Osteoblast (primary cell): ENCODE measurements at regions not wholly inside any gene's neighbourhood (a gene's known extent, or its start where the extent isn't known, plus 50 kb on each side); places are given as distances from the start of the nearest gene placed in this dataset.

ENCODE experiments used
- DNase-seq: peaks from one replicate; pipeline ENCODE4 v3.0.0; 2011; ENCODE audit warnings: low spot score, mixed read lengths; ENCODE audit not compliant: insufficient read length; ENCODE audit errors: missing footprints
- H2AFZ ChIP-seq: 2 replicates; pipeline ENCODE4 v1.6.0; 2011; ENCODE audit warnings: mild to moderate bottlenecking, low read length
- H3K27ac ChIP-seq: 2 replicates; pipeline ENCODE4 v1.5.1; 2011; ENCODE audit warnings: mild to moderate bottlenecking, low read depth, low read length, moderate library complexity
- H3K27me3 ChIP-seq: 2 replicates; pipeline ENCODE4 v1.6.0; 2012; ENCODE audit warnings: mild to moderate bottlenecking, control low read depth, inconsistent platforms, low read length, moderate library complexity; ENCODE audit not compliant: insufficient read depth
- H3K36me3 ChIP-seq: 2 replicates; pipeline ENCODE4 v1.5.1; 2011; ENCODE audit warnings: mild to moderate bottlenecking, low read length, control low read depth, moderate library complexity; ENCODE audit not compliant: insufficient read depth
- H3K4me1 ChIP-seq: 2 replicates; pipeline ENCODE4 v1.5.1; 2011; ENCODE audit warnings: mild to moderate bottlenecking, low read length, control low read depth, moderate library complexity; ENCODE audit not compliant: insufficient read depth
- H3K4me2 ChIP-seq: 2 replicates; pipeline ENCODE4 v1.6.0; 2011; ENCODE audit warnings: mild to moderate bottlenecking, low read length; ENCODE audit not compliant: insufficient read depth
- H3K4me3 ChIP-seq: fragments of 200-600 bp; sonication (generic); 3 replicates; pipeline ENCODE4 v1.5.1; 2012; ENCODE audit warnings: mild to moderate bottlenecking, low read length, inconsistent platforms; ENCODE audit not compliant: insufficient read depth
- H3K79me2 ChIP-seq: 2 replicates; pipeline ENCODE4 v1.6.0; 2012; ENCODE audit warnings: mild to moderate bottlenecking, low read length, control low read depth, inconsistent platforms; ENCODE audit not compliant: insufficient read depth
- H3K9me3 ChIP-seq: 2 replicates; pipeline ENCODE4 v1.5.1; 2011; ENCODE audit warnings: low read depth, low read length, control low read depth
- H4K20me1 ChIP-seq: 2 replicates; pipeline ENCODE4 v1.6.0; 2012; ENCODE audit warnings: mild to moderate bottlenecking, low read length, control low read depth; ENCODE audit not compliant: insufficient read depth
- CTCF ChIP-seq: IDR thresholded peaks from 2 replicates; pipeline ENCODE4 v1.5.1; 2011; ENCODE audit warnings: mild to moderate bottlenecking, low read depth, low read length, moderate library complexity; ENCODE audit errors: extremely low read depth

DNA sequence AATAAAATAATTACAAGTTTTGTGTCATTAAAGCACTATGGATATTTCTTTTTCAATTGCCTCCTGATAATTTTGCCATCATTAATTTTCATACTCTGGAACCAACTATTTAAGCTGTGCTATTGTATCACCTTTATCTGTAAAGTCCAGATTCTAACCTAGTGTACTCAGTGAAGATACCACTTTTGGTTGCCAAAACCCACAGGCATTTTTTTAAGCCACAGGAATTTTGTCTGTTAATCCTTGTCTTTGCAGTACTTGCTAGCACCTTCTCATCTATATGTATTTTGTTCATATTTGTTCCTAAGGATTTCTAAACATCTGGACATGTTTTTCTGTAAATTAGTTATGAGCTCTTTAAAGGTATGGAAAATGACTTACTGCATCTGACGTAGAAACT, 481.4 kb upstream of the DAB2 start:
- H3K4me2 ChIP-seq, result no peak overlapping the region
- no peak overlapping the region for H2AFZ ChIP-seq
- H3K36me3 ChIP-seq, result no peaks in the 10 kb centered on the region
- no peaks in the 10 kb centered on the region for H3K4me1 ChIP-seq
- TF ChIP-seq CTCF, result no peak
- no peaks in the 10 kb centered on the region for H3K27me3 ChIP-seq
- no peaks in the 10 kb centered on the region for H4K20me1 ChIP-seq
- no peaks in the 10 kb centered on the region for H3K79me2 ChIP-seq
- H3K9me3 ChIP-seq, result no peaks in the 10 kb centered on the region
- H3K27ac ChIP-seq, result no peak overlapping the region
- H3K4me3 ChIP-seq, result no peak overlapping the region
- peak; percentile 53 for DNase-seq

DNA sequence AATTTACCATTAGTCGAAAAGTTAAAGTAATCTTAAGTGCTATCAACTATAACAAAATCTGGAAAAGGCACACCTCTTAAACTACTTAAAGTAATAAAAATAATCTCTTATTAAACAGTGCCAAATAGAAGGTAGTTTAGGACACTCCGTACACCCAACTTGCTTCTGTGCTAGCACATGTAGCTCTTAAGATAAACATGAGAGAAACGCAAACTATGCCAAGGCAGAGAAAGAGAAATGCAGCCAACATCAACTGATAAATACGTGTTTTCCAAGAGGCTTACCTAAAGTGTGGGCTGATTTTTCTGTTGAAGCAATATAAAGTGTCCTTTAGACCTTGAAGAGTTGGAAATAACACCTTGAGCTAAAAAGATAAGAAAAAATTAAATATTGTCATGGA, 480.6 kb upstream of the DAB2 start:
- TF ChIP-seq CTCF, result no peak

GRCh38 chr5:39902626-39903025, 477.8 kb upstream of the DAB2 start:
- H3K27ac ChIP-seq, result no peak overlapping the region
- H4K20me1 ChIP-seq, result no peaks in the 10 kb centered on the region
- no peak overlapping the region for H2AFZ ChIP-seq
- no peaks in the 10 kb centered on the region for H3K27me3 ChIP-seq
- H3K36me3 ChIP-seq, result no peaks in the 10 kb centered on the region
- no peaks in the 10 kb centered on the region for H3K9me3 ChIP-seq
- no peak overlapping the region for H3K4me3 ChIP-seq
- no peaks in the 10 kb centered on the region for H3K4me1 ChIP-seq
- H3K79me2 ChIP-seq, result no peaks in the 10 kb centered on the region
- DNase-seq, result peak; percentile 53
- no peak overlapping the region for H3K4me2 ChIP-seq
- TF ChIP-seq CTCF, result no peak

More for the DNA sequence above, 480.6 kb upstream of the DAB2 start:
- no peak for DNase-seq
- Histone ChIP-seq H3K4me3 (no peak overlapping the region), H3K4me2 (no peak overlapping the region), H3K27ac (no peak overlapping the region), H3K36me3 (no peaks in the 10 kb centered on the region), H2AFZ (no peak overlapping the region), H3K27me3 (no peaks in the 10 kb centered on the region), H3K79me2 (no peaks in the 10 kb centered on the region), H3K4me1 (no peaks in the 10 kb centered on the region), H4K20me1 (no peaks in the 10 kb centered on the region), H3K9me3 (no peaks in the 10 kb centered on the region)

DNA sequence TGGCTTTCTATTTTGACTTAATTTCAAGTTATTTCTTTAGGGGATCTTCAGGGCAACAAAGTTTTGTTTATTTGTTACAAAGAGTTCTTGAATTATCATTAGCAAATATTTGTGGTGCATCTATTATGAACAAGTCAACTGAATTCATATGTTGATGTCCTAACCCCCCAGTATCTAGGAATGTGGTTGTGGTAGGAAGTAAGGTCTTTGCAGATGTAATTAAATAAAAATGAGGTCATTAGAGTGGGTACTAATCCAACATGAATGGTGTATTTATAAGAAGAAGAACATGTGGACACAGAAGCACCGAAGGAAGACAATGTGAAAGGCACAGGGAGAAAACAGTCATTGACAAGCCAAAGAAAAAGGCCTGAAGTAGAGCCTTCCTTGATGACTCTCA, 474.0 kb upstream of the DAB2 start:
- Histone ChIP-seq H4K20me1 (no peaks in the 10 kb centered on the region), H3K27me3 (no peaks in the 10 kb centered on the region), H3K79me2 (no peaks in the 10 kb centered on the region), H3K4me2 (no peak overlapping the region), H3K4me1 (no peaks in the 10 kb centered on the region), H3K4me3 (no peak overlapping the region), H3K27ac (no peak overlapping the region), H2AFZ (no peak overlapping the region), H3K36me3 (no peaks in the 10 kb centered on the region), H3K9me3 (no peaks in the 10 kb centered on the region)
- TF ChIP-seq CTCF, result no peak
- no peak for DNase-seq
